AG04450 (cell line): ENCODE measurements at regions not wholly inside any gene's neighbourhood (a gene's known extent, or its start where the extent isn't known, plus 50 kb on each side); places are given as distances from the start of the nearest gene placed in this dataset.

Experiments used
- CTCF ChIA-PET: fragments of 300-600, 350-600 bp; formaldehyde crosslinking; extraction: SDS; loops from one replicate; lab custom pipeline; 2022; ENCODE audit warnings: antibody characterized with exemption, inconsistent platforms; lab: Charles Lee
- POLR2A ChIA-PET: fragments of 350-600 bp; formaldehyde crosslinking; extraction: SDS; loops from one replicate; lab custom pipeline; 2021; ENCODE audit warnings: antibody characterized with exemption, inconsistent platforms; lab: Yijun Ruan, JAX
- DNase-seq: peaks from one replicate; pipeline ENCODE4 v3.0.0-alpha.2; 2011; ENCODE audit warnings: low read depth, low spot score
- H3K27ac ChIP-seq: one replicate; pipeline ENCODE4 v1.5.1; 2012; ENCODE audit warnings: low read depth, low read length, control low read depth
- H3K27me3 ChIP-seq: one replicate; pipeline ENCODE4 v1.6.0; 2012; ENCODE audit warnings: low read length; ENCODE audit not compliant: control insufficient read depth, insufficient read depth
- H3K4me3 ChIP-seq: 2 replicates; pipeline ENCODE4 v1.5.1; 2011; ENCODE audit warnings: mild to moderate bottlenecking, low read depth, low read length, control low read depth
- H3K9me3 ChIP-seq: 2 replicates; pipeline ENCODE4 v1.5.1; 2012; ENCODE audit warnings: low read length; ENCODE audit not compliant: control insufficient read depth, insufficient read depth
- TF ChIP-seq, protein P1 (sequence below): IDR thresholded peaks from 2 replicates; pipeline ENCODE4 v1.5.1; 2011; ENCODE audit warnings: low read depth, low read length, control low read depth, inconsistent platforms

DNA sequence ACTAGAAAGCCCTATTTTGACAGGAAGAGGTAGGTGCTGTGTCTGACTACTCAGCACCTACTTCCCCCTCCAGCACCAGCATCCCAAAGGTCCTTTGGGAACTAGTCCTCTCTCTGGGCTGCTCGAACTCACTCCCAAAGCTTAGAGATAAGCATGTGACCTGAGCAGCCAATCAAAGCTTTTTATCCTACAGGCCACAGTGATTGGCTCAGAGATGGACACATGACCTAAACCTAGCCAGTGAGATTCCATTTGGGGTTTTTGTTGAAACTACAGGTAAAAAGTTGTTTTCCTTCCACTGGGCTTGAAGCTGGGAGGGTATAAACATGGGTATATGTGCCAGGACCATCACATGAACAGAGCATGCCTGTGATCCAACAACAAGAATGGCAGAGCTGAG, 186.5 kb upstream of the PPP2R3A start:
- ChIA-PET POLR2A (no interaction called here), CTCF (no interaction called here)
- Histone ChIP-seq H3K9me3 (no peaks in the 10 kb centered on the region), H3K27ac (no peak overlapping the region), H3K4me3 (no peak overlapping the region), H3K27me3 (no peaks in the 10 kb centered on the region)
- TF ChIP-seq, protein P1, sequence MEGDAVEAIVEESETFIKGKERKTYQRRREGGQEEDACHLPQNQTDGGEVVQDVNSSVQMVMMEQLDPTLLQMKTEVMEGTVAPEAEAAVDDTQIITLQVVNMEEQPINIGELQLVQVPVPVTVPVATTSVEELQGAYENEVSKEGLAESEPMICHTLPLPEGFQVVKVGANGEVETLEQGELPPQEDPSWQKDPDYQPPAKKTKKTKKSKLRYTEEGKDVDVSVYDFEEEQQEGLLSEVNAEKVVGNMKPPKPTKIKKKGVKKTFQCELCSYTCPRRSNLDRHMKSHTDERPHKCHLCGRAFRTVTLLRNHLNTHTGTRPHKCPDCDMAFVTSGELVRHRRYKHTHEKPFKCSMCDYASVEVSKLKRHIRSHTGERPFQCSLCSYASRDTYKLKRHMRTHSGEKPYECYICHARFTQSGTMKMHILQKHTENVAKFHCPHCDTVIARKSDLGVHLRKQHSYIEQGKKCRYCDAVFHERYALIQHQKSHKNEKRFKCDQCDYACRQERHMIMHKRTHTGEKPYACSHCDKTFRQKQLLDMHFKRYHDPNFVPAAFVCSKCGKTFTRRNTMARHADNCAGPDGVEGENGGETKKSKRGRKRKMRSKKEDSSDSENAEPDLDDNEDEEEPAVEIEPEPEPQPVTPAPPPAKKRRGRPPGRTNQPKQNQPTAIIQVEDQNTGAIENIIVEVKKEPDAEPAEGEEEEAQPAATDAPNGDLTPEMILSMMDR = no peak
- no peak for DNase-seq

- DNase-seq = no peak
- CTCF ChIA-PET = no interaction called here
- H3K9me3 ChIP-seq = no peaks in the 10 kb centered on the region
- no peak overlapping the region for H3K4me3 ChIP-seq
- TF ChIP-seq, protein P1 = no peak
- H3K27me3 ChIP-seq = no peaks in the 10 kb centered on the region
- no peak overlapping the region for H3K27ac ChIP-seq
- POLR2A ChIA-PET = no interaction called here
Observed at GRCh38 chr3:135779590-135780235, 185.8 kb upstream of the PPP2R3A start.

DNA sequence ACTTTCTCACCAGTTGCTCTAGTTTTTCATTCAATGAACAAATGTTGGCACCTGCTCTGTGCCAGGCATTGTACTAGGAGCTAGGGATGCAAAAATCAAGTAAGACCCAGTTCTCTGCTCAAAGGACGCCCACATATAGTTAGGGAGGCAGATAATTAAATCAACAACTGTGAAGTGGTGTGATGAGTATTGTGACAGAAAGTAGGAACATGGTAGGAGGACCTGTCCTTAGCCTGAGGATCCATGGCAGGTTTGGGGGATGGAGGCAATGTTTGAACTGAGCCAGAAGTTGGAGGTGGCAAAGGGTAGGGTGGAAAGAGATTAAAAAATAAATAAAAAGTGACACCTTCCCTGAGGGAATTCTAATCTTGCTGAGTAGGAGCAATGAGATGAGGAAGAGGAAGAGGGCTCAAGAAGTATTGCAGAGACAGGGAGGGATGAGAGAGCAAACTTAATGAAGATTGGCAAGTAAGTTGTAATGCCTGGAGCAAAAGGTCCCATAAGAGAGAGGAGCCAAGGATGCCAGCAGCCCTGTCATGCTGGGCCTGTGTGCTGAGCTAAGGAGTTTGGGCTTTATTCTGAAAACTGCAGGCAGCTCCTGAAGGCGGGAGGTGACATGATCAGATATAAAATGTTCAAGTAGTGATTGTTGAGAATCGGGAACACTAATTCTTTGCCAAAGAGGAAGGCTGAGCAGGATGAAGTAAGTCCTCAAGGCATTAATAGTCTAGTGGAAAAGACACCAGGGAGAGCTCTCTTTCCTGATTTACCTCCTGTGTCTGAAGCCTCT, 184.3 kb upstream of the PPP2R3A start:
- ChIA-PET CTCF (no interaction called here), POLR2A (no interaction called here)
- Histone ChIP-seq H3K4me3 (no peak overlapping the region), H3K27ac (no peak overlapping the region), H3K27me3 (no peaks in the 10 kb centered on the region), H3K9me3 (no peaks in the 10 kb centered on the region)
- no peak for DNase-seq
- TF ChIP-seq, protein P1 = no peak

GRCh38 chr3:135784557-135784956, 181.0 kb upstream of the PPP2R3A start:
- Histone ChIP-seq H3K27me3 (no peaks in the 10 kb centered on the region), H3K4me3 (no peak overlapping the region), H3K27ac (no peak overlapping the region), H3K9me3 (no peaks in the 10 kb centered on the region)
- TF ChIP-seq, protein P1 = no peak
- ChIA-PET CTCF (no interaction called here), POLR2A (no interaction called here)
- DNase-seq = no peak

DNA sequence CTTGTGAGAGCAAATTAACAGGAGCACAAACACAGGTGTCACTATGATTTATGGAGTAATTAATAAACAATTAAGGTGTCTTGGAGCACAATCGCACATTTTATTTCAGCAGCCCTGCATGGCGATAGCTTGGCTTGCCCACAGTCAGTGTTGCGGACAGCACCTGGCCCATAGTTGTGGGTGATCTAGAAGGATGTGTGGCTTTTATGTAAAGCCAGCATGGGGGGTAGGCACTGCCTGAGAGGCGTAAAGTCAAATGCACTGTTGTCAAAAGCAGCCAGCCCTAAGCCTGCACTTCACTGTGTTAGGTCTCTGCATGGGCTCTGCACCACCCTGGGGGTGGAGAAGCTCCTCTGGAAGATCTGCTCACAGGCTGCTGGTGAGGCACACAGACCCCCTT, 177.4 kb upstream of the PPP2R3A start:
- CTCF ChIA-PET = no interaction called here
- H3K9me3 ChIP-seq = no peaks in the 10 kb centered on the region
- no peak for DNase-seq
- no peaks in the 10 kb centered on the region for H3K27me3 ChIP-seq
- no peak overlapping the region for H3K27ac ChIP-seq
- no peak overlapping the region for H3K4me3 ChIP-seq
- POLR2A ChIA-PET = no interaction called here
- TF ChIP-seq, protein P1 = no peak
